Mammary epithelial cell (primary cell): ENCODE measurements at regions not wholly inside any gene's neighbourhood (a gene's known extent, or its start where the extent isn't known, plus 50 kb on each side); places are given as distances from the start of the nearest gene placed in this dataset.

Experiments
- CTCF ChIP-seq, 2 donors: IDR thresholded peaks in 1 of 2; conservative IDR thresholded peaks in 1 of 2; 2 replicates each; pipeline ENCODE4 v1.5.1; 2011 to 2012; ENCODE audit warnings: inconsistent platforms in 2 of 2, low read length in 2 of 2, mild to moderate bottlenecking in 2 of 2, control low read depth in 1 of 2, low read depth in 1 of 2; ENCODE audit not compliant: insufficient read depth in 1 of 2; ENCODE audit errors: extremely low read depth in 1 of 2
- EZH2 ChIP-seq: IDR thresholded peaks from 2 replicates; pipeline ENCODE4 v1.6.1; 2012; ENCODE audit warnings: low read length, inconsistent platforms, borderline replicate concordance

DNA sequence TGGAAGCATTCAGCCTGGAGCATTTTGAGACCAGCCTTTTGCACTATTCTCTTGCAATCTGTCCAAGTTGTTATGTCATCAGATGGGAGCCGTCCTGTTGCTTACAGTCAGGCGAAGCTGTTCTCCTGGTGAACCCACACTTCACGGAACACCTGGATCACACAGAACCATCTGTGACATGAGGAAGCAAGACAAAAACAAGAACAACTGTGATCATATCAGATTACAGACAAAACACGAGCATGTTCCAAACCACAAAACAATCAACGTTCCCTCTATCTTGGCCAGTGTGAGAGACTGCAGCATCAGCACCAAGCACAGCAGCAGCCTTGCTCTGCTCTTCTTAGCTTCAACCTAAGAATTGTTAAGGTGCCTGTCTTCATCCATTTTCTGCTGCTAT is 180.5 kb upstream of the SFSWAP start:
- no peak for TF ChIP-seq CTCF (conservative IDR thresholded peaks at IDR 0.05 in 1 of 2, IDR thresholded peaks at IDR 0.05 in 1 of 2; ENCODE audit: extremely low read depth in 1 of 2, insufficient read depth in 1 of 2, low read depth in 1 of 2, low read length in 2 of 2)
- no peak for TF ChIP-seq EZH2
